ENCODE measurements at regions not wholly inside any gene's neighbourhood (a gene's known extent, or its start where the extent isn't known, plus 50 kb on each side); places are given as distances from the start of the nearest gene placed in this dataset.

DNA sequence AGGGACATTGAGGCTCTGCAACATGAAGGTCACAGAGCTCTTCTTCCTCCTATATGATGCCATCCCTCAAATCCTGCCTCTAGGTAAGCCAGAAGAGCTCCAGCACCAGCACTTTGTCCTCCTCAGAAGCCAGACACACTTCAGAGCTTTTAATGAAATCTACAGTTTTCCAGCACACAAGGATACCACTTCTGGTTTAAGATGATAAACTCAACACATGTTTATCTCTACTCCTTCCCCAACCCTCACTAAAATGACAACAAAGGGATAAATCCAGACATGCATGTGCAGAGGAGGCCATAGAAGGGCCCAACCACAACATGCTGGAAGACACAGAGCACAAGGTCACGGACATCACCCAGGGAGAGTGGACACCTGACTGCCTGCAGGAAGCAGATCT lies 195.3 kb downstream of the USP12 start (continued):
- TF ChIP-seq, protein P1, sequence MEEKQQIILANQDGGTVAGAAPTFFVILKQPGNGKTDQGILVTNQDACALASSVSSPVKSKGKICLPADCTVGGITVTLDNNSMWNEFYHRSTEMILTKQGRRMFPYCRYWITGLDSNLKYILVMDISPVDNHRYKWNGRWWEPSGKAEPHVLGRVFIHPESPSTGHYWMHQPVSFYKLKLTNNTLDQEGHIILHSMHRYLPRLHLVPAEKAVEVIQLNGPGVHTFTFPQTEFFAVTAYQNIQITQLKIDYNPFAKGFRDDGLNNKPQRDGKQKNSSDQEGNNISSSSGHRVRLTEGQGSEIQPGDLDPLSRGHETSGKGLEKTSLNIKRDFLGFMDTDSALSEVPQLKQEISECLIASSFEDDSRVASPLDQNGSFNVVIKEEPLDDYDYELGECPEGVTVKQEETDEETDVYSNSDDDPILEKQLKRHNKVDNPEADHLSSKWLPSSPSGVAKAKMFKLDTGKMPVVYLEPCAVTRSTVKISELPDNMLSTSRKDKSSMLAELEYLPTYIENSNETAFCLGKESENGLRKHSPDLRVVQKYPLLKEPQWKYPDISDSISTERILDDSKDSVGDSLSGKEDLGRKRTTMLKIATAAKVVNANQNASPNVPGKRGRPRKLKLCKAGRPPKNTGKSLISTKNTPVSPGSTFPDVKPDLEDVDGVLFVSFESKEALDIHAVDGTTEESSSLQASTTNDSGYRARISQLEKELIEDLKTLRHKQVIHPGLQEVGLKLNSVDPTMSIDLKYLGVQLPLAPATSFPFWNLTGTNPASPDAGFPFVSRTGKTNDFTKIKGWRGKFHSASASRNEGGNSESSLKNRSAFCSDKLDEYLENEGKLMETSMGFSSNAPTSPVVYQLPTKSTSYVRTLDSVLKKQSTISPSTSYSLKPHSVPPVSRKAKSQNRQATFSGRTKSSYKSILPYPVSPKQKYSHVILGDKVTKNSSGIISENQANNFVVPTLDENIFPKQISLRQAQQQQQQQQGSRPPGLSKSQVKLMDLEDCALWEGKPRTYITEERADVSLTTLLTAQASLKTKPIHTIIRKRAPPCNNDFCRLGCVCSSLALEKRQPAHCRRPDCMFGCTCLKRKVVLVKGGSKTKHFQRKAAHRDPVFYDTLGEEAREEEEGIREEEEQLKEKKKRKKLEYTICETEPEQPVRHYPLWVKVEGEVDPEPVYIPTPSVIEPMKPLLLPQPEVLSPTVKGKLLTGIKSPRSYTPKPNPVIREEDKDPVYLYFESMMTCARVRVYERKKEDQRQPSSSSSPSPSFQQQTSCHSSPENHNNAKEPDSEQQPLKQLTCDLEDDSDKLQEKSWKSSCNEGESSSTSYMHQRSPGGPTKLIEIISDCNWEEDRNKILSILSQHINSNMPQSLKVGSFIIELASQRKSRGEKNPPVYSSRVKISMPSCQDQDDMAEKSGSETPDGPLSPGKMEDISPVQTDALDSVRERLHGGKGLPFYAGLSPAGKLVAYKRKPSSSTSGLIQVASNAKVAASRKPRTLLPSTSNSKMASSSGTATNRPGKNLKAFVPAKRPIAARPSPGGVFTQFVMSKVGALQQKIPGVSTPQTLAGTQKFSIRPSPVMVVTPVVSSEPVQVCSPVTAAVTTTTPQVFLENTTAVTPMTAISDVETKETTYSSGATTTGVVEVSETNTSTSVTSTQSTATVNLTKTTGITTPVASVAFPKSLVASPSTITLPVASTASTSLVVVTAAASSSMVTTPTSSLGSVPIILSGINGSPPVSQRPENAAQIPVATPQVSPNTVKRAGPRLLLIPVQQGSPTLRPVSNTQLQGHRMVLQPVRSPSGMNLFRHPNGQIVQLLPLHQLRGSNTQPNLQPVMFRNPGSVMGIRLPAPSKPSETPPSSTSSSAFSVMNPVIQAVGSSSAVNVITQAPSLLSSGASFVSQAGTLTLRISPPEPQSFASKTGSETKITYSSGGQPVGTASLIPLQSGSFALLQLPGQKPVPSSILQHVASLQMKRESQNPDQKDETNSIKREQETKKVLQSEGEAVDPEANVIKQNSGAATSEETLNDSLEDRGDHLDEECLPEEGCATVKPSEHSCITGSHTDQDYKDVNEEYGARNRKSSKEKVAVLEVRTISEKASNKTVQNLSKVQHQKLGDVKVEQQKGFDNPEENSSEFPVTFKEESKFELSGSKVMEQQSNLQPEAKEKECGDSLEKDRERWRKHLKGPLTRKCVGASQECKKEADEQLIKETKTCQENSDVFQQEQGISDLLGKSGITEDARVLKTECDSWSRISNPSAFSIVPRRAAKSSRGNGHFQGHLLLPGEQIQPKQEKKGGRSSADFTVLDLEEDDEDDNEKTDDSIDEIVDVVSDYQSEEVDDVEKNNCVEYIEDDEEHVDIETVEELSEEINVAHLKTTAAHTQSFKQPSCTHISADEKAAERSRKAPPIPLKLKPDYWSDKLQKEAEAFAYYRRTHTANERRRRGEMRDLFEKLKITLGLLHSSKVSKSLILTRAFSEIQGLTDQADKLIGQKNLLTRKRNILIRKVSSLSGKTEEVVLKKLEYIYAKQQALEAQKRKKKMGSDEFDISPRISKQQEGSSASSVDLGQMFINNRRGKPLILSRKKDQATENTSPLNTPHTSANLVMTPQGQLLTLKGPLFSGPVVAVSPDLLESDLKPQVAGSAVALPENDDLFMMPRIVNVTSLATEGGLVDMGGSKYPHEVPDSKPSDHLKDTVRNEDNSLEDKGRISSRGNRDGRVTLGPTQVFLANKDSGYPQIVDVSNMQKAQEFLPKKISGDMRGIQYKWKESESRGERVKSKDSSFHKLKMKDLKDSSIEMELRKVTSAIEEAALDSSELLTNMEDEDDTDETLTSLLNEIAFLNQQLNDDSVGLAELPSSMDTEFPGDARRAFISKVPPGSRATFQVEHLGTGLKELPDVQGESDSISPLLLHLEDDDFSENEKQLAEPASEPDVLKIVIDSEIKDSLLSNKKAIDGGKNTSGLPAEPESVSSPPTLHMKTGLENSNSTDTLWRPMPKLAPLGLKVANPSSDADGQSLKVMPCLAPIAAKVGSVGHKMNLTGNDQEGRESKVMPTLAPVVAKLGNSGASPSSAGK (IDR thresholded peaks at IDR 0.05): peak; percentile 42
- TF ChIP-seq ZNF12 (CRISPR knock-in tag; IDR thresholded peaks at IDR 0.05) (no peak), ESRRA (IDR thresholded peaks at IDR 0.05; ENCODE audit: borderline replicate concordance, low read depth) (peak; percentile 59), NFATC3 (IDR thresholded peaks at IDR 0.05) (no peak), FIP1L1 (IDR thresholded peaks at IDR 0.05; ENCODE audit: low read depth, low read length, poor library complexity, severe bottlenecking) (no peak), KHSRP (IDR thresholded peaks at IDR 0.05) (no peak), STAT5A (IDR thresholded peaks at IDR 0.05; ENCODE audit: borderline replicate concordance, low read length) (peak; percentile 37), SPI1 (IDR thresholded peaks at IDR 0.05; ENCODE audit: borderline replicate concordance, low read depth, low read length) (no peak), TBL1XR1 (IDR thresholded peaks at IDR 0.05; ENCODE audit: low read length in 2 of 2) (peak in 1 of 2 experiments; percentile 66; a peak in 1 of 4 replicates), ZNF584 (CRISPR knock-in tag; IDR thresholded peaks at IDR 0.05; ENCODE audit: low read depth) (no peak), SIN3A (IDR thresholded peaks at IDR 0.05; ENCODE audit: borderline replicate concordance in 2 of 2, control insufficient read depth in 1 of 2, low read depth in 2 of 2, low read length in 2 of 2) (no peak), KDM1A (IDR thresholded peaks at IDR 0.05) (peak; percentile 72 to 85; a peak in 3 of 4 replicates), LCOR (CRISPR knock-in tag; IDR thresholded peaks at IDR 0.05) (no peak)
- TF ChIP-seq, protein P2, sequence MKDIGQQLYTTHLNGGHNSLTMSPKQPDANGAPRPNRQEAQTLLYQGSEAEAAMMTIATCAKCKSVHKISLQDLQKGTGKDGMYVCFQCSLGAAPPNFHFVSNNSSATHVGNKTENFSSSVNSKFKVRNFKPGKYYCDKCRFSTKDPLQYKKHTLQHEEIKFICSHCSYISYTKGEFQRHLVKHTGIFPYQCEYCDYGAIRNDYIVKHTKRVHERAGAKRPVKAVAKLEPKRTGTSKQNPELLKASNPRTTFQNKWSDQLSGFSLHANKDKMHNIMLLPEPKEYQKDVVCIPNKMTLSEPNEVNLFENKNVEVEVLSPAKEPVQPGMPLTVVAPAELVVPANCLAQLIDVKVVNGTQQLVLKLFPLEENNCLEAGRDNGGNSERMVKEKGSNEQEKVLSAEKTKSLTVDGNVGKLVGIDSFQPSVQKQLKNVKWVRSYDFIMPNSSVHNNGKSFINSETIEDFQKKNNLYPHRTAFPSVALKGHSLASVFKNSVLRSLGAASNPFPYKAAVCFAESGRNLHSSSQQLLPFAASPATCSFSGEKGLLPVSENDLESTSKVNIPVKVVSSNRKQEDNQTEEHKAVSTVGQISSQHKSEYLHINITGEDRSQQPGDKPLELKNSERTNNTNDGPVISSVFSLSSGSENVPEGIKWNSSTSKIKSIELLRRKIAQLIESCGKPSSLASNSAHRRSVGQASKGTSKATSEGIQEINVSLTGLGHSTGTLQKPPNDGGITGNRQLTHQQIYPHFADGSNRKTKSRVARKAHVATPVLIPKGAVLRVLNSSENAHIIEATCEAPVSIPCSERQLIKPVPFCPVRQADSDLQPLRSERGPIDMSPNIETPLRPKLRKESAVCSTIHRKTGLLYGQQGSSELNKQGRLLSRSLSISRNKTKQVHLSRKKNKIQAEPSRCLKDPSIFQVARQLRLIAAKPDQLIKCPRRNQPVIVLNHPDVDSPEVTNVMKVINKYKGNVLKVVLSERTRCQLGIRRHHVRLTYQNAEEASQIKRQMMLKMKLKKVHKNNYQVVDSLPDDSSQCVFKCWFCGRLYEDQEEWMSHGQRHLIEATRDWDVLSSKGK (CRISPR knock-in tag; IDR thresholded peaks at IDR 0.05): no peak
- TF ChIP-seq, protein P3, sequence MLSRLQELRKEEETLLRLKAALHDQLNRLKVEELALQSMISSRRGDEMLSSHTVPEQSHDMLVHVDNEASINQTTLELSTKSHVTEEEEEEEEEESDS (CRISPR knock-in tag; IDR thresholded peaks at IDR 0.05): no peak

All from K562 (cell line).